ENCODE measurements at regions not wholly inside any gene's neighbourhood (a gene's known extent, or its start where the extent isn't known, plus 50 kb on each side); places are given as distances from the start of the nearest gene placed in this dataset.
"Not testable (repeated sequence)": the region's sequence is repeated elsewhere in the genome, so short reads cannot be mapped to it uniquely, and the experiment has no call there.

DNA sequence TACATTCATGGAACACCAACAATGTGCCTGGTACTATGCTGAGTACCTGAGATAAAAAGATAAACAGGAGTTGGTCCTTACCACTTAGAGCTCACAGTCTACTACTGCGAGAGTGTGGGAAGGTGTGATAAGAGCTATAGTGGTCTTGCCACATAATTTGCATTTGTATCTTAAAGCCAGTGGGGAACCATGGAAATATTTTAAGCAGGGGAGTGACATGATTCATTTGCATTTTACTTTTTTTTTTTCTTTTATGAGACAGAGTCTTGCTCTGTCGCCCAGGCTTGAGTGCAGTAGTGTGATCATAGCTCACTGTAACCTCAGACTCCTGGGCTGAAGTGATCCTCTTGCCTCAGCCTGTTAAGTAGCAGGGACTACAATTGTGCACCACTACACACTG lies 53.6 kb downstream of the SRGAP2 start:
- DNase-seq = not testable (repeated sequence)

- DNase-seq = not testable (repeated sequence)
These were observed 58.1 kb downstream of the SRGAP2 start for GRCh38 chr1:206261473-206261872.

- not testable (repeated sequence) for DNase-seq
These were observed 59.1 kb downstream of the SRGAP2 start for GRCh38 chr1:206262424-206262823.

DNA sequence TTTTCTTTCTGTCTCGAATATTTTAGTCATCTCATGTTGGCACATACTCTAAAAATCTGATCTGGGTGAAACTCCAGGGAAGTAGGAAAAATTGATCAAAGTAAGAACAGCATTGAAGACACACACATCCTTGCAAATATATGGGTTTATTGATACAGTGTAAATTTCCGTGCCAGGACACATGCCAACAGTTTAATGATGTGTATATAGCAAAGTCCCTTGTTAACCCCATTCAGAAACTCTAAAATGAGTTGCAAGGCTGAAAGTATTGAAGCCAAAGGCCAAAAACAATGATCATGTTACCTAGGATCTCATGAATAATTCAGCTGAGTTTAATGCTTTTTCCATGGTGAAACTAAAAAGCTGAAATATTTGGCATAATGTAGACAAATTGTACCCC lies 61.6 kb downstream of the SRGAP2 start:
- DNase-seq = not testable (repeated sequence)

DNA sequence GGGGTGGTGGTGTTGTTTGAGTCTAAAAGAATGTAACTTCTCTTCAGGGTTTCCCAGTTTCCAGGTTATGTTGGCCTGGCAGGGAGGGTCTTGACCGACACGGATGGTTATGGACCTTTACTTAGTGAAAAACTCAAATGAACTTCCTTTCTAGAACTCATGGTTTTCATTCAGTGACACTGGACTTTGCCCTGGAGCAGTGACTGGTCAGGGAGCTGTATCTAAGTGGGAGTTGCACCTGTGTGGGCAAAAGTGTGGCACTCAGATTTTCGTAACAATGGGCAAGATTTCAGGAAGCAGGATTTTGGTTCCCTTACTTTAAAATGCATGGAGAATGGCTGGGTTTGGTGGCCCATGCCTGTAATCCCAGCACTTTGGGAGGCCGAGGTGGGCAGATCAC lies 67.8 kb downstream of the SRGAP2 start:
- not testable (repeated sequence) for DNase-seq

- DNase-seq = not testable (repeated sequence)
These were observed 69.8 kb downstream of the SRGAP2 start for GRCh38 chr1:206273104-206273503.

DNA sequence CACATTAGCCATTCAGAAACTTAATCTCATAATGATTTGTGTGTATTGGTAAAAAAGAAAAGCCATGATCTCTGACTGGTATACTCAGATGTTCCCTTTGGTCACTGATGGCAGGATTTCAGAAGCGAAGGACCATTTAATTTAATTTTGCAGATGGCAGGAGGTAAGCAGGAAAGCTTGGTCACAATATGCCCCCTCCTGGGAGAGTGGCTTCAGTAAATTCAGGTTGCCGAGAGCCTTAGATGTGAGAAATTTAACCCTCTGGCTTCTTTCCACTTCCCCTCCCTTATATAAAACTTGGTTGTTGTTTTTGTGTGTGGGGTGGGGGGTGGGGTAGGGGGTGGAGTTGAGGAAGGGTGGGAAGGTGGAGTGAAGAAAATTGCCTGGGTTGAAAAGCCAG lies 72.8 kb downstream of the SRGAP2 start:
- DNase-seq = not testable (repeated sequence)

DNA sequence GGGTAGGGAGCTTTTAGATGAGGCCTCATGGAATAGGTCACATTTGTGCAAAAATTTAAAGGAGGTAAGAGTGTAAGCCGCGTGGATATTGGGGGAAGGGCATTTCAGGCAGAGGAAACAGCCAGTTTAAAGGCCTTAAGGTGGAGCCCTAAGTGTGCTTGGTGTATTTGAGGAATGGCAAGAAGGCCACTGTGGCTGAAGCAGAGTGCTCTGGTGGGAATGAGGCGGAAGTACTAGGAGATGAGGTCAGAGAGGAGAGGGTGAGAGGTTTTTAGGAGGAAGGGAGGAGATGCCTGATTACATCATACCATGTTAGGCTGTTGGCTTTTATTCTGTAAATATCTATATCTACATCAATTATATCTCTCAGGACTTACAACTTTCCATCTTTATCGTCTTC lies 75.3 kb downstream of the SRGAP2 start:
- not testable (repeated sequence) for DNase-seq

- DNase-seq = not testable (repeated sequence)
These were observed 77.3 kb downstream of the SRGAP2 start for GRCh38 chr1:206280683-206281082.

GRCh38 chr1:206281912-206282654 lies 78.7 kb downstream of the SRGAP2 start:
- not testable (repeated sequence) for DNase-seq

DNA sequence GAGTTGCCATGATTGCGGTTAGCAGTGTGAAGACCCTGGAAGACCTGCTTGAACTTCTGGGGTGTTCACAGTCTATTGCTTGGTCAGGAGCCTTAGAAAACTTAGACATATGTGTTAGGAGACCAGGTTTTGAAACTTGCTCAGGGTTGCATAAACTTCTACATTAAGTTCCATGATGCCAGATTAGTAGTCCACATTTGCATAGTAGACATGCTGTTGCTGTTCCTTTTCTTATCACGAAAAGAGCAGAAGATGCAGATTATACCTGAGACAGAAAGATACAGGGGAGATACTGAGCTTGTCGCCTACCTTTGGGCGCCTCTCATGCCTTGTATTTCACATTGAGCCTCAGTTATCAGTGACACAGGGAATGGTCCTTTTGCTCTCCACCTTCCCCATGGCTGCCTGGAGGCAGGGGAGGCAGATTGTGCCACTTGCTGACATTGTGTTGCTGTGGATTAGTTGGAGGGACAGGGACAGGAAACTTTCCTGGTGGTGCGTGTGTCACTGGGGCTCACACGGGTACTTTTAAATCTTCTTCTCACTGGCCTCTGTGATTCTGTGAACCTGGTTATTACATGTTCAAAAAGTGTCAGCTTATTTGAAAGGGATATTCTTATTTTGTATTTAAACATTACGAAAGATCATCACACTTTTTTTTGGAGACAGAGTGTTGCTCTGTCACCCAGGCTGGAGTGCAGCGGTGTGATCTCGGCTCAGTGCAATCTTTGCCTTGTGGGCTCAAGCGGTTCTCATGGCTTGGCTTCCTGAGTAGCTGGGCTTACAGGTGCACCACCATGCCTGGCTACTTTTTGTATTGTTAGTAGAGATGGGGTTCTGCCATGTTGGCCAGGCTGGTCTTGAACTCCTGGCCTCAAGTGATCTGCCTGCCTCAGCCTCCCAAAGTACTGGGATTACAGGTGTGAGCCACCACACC lies 82.0 kb downstream of the SRGAP2 start:
- DNase-seq = not testable (repeated sequence)

DNA sequence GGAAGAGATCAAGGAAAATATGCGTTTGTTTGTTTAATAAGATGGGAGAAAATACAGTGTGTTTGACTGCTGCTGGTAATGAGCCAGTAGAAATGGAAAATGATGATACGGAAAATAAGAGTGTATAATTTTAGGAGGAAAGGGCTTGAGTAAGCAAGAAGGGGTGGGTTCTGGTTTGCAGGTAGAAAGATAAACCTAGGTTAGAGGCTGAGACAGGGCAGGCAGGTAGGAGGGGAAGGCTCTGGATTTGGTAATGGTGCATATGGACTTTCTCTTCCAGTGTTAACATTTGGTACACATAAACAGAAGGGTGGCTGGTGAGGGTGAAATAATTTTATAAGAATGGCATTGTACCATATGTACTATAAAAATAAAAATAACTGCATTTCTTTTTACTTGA lies 84.4 kb downstream of the SRGAP2 start:
- DNase-seq = not testable (repeated sequence)

DNA sequence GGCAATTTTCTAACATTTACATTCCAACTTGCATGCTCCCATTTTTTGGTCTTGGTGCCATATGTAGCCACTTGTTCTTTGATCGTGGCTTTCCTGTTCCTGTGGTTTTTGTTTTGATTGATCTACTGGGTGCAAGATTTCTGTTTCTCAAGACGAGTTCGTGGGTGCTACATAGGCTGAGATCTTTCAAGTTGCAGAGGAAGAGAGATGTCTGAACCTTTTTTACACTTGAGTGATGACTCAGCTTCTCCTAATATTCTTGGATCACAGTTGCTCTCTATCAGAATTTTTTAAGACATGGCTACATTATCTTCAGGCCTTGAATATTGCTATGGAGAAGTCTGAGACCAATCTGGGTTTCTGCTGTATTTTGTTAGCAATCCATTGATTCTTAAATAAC lies 85.1 kb downstream of the SRGAP2 start:
- not testable (repeated sequence) for DNase-seq

DNA sequence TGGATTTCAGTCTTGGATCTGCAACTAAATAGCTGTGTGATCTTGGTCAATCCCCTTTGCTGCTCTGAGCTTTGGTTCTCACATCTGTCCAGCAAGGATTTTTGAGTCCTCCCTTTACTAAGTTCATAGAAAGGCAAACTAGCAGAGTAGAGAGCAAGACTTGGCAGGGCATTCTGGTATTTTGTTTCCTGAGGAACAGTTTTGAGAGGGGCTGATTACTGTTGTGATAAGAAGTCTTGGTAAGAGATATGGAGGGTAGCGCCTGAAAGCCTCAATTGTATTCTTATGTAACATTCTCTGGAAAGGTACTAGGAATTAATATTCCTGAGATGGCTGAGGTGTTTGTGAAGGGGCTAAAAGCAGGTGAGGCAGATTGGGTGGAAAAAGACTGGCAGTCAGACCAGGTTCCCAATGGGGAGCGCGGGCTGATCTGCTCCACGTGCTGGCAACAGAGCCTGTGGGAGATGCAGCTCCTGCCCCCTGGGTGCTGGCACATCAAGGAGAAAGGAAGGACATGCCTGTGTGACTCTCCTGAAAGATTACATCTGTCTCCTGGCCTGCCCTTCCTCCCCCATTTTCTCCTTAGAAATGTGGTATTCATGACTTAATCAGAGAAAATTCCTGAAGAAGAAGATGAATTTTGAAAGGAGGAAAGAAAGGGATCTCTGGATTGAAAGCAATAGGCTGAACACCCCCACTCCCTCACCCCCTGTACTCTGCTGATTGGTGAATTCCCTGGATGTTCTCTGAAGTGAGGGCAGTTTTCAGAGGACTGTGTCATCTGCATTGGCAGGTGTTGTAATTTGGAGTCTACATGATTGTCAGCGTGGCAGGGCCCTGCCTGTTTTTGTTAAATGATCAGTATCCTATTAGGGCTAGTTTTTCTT lies 94.0 kb downstream of the SRGAP2 start:
- not testable (repeated sequence) for DNase-seq

GRCh38 chr1:206298032-206298392 lies 94.7 kb downstream of the SRGAP2 start:
- not testable (repeated sequence) for DNase-seq

GRCh38 chr1:206299181-206299791 lies 95.9 kb downstream of the SRGAP2 start:
- DNase-seq = not testable (repeated sequence)

- DNase-seq = not testable (repeated sequence)
These were observed 96.6 kb downstream of the SRGAP2 start for GRCh38 chr1:206299942-206300341.

GRCh38 chr1:206302056-206302455 lies 98.7 kb downstream of the SRGAP2 start:
- not testable (repeated sequence) for DNase-seq

- DNase-seq = not testable (repeated sequence)
These were observed 104.1 kb downstream of the SRGAP2 start for GRCh38 chr1:206307442-206307841.

DNA sequence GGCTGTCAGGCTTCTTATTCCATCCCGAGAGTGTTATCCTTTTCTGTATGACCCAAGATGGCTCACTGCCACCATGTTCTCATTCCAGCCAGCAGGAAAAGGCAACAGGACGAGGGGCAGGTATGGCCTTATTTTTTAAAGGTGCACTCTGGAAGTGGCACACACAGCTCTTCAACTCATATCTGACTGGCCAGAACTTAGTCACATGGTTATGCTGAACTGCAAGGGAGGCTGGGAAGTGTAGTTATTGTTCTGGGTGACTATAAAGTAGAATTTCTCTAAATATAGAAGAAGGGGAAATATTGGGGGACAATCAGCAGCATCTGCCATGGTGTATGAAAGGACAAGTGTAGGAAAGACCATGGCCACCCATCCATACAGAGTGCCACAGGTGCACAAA lies 107.6 kb downstream of the SRGAP2 start:
- not testable (repeated sequence) for DNase-seq

- not testable (repeated sequence) for DNase-seq
These were observed 108.4 kb downstream of the SRGAP2 start for GRCh38 chr1:206311611-206312273.

DNA sequence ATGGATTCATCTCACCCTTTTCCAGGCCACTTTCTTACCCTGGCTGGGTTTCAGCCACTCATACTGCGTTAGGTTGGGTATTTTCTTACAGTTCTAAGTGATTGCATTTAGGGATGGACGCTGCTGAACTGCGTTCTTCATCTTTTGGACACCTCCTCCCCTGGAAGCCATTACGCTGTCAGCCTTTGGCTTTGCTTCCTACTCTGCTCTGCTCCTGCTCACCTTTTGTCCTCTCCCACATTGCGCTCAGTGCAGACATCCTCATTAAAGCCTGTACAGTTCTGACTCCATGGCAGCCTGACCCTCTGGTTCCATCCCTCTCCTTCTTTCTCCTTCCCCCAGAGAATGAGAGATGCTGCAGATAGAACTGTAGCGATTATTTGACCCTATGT lies 108.9 kb downstream of the SRGAP2 start:
- not testable (repeated sequence) for DNase-seq

All from NCI-H187 treated with DMSO at 0.1 percent for 48 hours (cell line).